GM10248 (cell line): ENCODE measurements at regions not wholly inside any gene's neighbourhood (a gene's known extent, or its start where the extent isn't known, plus 50 kb on each side); places are given as distances from the start of the nearest gene placed in this dataset.

Experiments
- CTCF ChIA-PET: fragments of 300-600 bp; sonication (Branson Sonifier 250); formaldehyde crosslinking; extraction: SDS; loops from one replicate; lab custom pipeline; 2021; ENCODE audit warnings: antibody characterized with exemption; lab: Yijun Ruan, JAX
- POLR2A ChIA-PET: fragments of 350-650 bp; sonication (Branson Sonifier 250); formaldehyde crosslinking; extraction: SDS; loops from one replicate; lab custom pipeline; 2020; ENCODE audit warnings: antibody characterized with exemption; lab: Yijun Ruan, JAX
- DNase-seq: peaks from one replicate; pipeline ENCODE4 v3.0.0; 2012; ENCODE audit errors: extremely low spot score
- TF ChIP-seq, protein P1 (sequence below): IDR thresholded peaks from 2 replicates; pipeline ENCODE4 v1.5.1; 2012; ENCODE audit warnings: mild to moderate bottlenecking, low read depth; ENCODE audit errors: extremely low read depth, missing control alignments, control extremely low read depth

DNA sequence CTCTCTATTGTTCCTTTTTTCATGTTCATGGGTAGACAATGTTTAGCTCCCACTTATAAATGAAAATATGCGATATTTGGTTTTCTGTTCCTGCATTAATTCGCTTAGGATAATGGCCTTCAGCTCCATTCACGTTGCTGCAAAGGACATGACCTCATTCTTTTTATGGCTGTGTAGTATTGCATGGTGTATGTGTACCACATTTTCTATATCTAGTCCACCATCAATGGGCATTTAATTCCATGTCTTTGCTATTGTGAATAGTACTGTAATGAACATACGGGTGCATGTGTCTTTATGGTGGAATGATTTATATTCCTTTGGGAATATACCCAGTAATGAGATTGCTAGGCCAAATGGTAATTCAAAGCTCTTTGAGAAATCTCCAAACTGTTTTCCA, 392.0 kb downstream of the EFNA5 start:
- TF ChIP-seq, protein P1, sequence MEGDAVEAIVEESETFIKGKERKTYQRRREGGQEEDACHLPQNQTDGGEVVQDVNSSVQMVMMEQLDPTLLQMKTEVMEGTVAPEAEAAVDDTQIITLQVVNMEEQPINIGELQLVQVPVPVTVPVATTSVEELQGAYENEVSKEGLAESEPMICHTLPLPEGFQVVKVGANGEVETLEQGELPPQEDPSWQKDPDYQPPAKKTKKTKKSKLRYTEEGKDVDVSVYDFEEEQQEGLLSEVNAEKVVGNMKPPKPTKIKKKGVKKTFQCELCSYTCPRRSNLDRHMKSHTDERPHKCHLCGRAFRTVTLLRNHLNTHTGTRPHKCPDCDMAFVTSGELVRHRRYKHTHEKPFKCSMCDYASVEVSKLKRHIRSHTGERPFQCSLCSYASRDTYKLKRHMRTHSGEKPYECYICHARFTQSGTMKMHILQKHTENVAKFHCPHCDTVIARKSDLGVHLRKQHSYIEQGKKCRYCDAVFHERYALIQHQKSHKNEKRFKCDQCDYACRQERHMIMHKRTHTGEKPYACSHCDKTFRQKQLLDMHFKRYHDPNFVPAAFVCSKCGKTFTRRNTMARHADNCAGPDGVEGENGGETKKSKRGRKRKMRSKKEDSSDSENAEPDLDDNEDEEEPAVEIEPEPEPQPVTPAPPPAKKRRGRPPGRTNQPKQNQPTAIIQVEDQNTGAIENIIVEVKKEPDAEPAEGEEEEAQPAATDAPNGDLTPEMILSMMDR = no peak
- ChIA-PET POLR2A (no interaction called here), CTCF (no interaction called here)
- DNase-seq = no peak

DNA sequence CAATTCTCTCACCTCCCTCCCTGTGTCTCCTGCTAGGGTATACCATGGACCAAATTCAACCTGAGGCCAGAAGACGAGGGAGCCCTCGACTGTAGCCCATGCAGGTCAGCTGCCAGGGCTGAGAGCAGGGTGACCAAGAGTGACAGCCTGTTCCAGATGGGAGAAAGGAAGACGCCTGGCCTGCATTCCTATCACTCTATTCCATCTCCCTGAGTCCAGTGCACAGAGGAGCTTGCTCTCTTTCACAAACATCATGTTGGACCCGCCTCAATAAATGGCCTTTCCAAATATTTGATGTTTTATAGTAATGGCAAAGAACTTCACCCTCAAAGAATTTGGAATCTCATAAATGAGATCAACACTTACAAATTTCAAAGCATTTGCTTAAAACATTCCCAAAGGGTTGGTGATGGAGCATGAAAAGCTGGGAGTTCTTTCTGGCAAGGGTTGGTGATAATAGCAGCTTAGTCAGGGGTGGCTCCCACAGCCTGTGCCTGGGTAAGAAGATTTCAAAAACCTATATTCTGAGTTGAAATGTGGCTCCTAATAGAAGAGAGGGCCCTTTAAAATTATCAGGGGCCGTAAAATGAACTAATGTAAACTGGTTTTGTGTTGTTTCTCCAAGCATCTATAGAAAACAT, 393.1 kb downstream of the EFNA5 start:
- POLR2A ChIA-PET = no interaction called here
- DNase-seq = no peak
- TF ChIP-seq, protein P1 = no peak
- CTCF ChIA-PET = no interaction called here

DNA sequence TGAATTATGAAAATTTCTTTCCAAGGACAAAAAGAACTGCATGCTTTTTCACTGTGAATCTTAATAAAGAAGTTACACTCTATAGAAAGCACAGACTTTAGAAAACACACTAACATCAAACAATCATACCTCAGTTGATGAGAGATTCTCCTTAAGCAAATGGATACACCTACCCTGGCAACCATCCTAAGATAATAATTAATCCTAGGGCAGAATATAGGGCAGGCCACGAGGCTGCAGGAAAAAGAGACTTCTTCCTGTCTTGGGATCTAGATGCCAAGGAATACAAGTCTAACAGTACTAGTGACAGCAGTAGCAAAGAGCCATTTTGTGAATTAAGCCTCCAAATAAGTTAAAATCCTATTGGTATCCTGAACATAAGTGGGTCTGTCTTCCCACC, 395.4 kb downstream of the EFNA5 start:
- ChIA-PET CTCF (no interaction called here), POLR2A (no interaction called here)
- no peak for DNase-seq
- TF ChIP-seq, protein P1 = no peak

DNA sequence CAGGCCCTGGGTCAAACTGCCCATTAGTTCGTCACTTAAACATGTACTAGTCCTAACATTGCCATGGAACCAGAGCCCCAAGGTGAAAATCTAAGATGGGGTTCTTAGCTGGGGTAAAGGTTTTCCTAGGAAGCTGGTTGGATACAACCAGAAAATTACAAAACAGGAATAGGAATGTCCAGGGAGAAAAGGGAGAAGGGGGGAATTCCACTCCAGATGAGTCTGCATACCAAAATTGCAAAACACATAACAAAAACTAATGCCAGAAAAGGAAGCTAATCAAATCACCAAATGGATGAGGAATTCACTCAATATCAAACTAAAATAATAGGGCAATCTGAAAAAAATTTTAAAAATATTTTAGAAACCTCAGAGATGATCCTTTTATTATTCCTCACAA, 396.2 kb downstream of the EFNA5 start:
- TF ChIP-seq, protein P1 = no peak
- no peak for DNase-seq
- CTCF ChIA-PET = interaction anchor here (1.2 to 1.4 kb wide), 2 partner anchors 15 to 26 kb away, joined by 3 to 4 read pairs; no protein-coding TSS in a partner anchor
- POLR2A ChIA-PET = no interaction called here

DNA sequence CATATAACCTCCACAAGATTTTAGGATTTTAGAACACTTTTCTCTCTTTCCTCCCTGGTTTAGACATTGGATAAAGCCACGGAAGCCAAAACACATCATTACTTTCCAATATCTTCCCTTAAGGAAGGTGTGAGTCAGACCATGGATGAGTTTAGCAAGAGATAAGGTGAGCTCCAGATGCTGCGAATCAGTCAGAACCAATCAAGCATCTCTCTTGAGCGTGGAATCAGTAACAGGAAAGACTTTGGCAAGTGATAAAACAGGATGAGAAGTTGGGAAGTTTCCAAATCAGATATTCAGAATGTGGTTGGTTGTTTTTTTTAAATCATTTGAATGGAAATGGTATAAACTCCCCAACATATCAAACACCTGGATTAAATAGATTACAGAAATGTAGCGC, 397.8 kb downstream of the EFNA5 start:
- CTCF ChIA-PET = no interaction called here
- TF ChIP-seq, protein P1 = no peak
- POLR2A ChIA-PET = no interaction called here
- no peak for DNase-seq

DNA sequence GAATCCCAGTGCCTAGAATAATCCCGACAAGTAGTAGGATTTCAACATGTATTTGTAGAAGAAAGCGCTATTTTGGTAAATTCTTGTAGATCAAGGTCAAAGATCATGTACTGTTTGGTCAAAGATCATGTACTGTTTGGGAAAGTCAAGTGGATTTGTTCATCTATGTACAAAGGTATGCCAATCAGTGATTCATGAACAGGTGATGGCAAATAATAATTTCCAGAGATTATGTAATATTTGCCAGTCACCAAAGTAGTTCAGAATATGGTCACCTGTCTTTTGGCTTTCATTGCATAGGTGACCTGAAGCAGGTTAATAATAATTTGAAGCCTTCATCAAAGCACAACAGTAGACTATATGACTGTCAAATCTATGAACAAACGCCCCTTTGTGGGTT, 398.2 kb downstream of the EFNA5 start:
- TF ChIP-seq, protein P1 = no peak
- no peak for DNase-seq
- ChIA-PET POLR2A (no interaction called here), CTCF (no interaction called here)
